Activated CD8-positive, alpha-beta memory T cell treated with anti-CD3 and anti-CD28 coated beads for 24 hours (primary cell): ENCODE measurements at regions not wholly inside any gene's neighbourhood (a gene's known extent, or its start where the extent isn't known, plus 50 kb on each side); places are given as distances from the start of the nearest gene placed in this dataset.

Experiments used
- DNase-seq: peaks from one replicate; pipeline ENCODE4 v3.0.0-alpha.2; 2020

DNA sequence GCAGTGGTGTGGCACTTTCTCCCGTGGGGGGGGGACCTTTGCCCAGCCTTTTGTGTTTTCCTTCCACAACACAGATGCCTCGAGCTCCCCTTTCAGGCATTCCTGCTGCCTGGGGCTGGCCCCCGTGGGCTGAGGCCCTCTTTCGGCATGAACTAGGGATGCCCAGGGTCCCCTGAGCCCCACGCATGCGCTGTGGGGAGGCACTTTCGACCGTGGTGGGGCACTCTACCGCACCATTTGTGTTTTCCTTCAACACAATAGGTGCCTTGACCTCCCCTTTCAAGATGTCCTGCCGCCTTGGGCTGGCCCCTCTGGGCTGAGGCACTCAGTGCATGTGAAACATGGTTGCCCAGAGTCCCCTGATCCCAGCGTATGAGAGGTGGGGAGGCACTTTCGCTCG, 363.7 kb downstream of the ALG10 start:
- DNase-seq = no peak

DNA sequence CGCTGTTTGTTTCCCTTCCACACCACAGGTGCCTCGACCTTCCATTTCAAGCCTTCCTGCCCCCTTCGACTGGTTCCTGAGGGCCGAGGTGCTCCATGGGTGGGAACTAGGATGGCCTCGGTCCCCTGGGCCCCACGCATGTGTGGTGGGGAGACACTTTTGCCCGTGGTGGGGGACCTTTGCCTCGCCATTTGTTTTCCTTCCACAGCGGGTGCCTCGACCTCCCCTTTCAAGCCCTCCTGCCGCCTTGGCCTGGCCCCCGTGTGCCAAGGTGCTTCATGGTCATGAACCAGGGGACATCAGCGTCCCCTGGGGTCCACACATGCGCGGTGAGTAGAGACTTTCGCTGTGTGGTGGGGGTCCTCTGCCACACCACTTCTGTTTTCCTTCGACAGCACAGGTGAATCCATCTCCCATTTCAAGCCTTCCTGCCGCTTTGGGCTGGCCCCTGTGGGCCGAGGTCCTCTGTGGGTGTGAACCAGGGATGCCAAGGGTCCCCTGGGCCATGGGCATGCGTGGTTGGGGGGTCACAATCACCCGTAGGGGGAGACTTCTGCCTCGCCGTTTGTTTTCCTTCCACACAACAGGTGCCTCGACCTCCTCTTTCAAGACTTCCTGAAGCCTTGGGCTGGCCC, 364.4 kb downstream of the ALG10 start:
- DNase-seq = no peak

DNA sequence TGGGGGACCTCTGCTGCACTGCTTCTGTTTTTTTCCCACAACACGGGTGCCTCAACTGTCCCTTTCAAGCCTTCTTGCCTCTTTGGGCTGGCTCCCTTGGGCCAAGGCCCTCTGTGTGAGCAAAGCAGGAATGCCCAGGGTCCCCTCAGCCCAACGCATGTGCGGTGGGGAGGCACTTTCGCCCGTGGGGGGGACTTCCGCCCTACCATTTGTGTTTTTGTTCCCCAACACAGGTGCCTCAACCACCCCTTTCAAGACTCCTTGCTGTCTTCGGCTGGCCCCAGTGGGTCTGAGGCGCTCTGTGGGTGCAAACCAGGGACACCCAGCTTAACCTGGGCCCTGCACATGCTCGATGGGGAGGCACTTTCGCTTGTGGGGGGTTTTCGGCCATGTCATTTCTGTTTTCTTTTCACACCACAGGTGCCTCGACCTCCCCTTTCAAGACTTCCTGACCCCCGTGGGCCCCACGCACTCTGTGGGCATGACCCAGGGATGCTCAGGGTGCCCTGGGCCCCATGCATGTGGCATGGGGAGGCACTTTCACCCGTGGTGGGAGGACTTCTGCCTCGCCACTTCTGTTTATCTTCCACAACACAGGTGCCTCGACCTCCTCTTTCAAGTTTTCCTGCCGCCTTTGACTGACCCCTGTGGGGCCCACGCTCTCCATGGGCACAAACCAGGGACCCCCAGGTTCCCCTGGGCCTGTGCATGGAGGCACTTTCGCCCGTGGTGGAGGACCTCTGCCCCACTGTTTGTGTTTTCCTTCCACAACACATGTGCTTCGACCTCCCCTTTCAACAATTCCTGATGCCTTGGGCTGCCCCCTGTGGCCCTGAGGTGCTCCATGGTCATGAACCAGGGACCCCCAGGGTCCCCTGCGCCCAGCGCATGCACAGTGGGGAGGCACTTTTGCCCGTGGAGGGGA, 365.7 kb downstream of the ALG10 start:
- DNase-seq = no peak

GRCh38 chr12:34388636-34389377, 366.5 kb downstream of the ALG10 start:
- no peak for DNase-seq

DNA sequence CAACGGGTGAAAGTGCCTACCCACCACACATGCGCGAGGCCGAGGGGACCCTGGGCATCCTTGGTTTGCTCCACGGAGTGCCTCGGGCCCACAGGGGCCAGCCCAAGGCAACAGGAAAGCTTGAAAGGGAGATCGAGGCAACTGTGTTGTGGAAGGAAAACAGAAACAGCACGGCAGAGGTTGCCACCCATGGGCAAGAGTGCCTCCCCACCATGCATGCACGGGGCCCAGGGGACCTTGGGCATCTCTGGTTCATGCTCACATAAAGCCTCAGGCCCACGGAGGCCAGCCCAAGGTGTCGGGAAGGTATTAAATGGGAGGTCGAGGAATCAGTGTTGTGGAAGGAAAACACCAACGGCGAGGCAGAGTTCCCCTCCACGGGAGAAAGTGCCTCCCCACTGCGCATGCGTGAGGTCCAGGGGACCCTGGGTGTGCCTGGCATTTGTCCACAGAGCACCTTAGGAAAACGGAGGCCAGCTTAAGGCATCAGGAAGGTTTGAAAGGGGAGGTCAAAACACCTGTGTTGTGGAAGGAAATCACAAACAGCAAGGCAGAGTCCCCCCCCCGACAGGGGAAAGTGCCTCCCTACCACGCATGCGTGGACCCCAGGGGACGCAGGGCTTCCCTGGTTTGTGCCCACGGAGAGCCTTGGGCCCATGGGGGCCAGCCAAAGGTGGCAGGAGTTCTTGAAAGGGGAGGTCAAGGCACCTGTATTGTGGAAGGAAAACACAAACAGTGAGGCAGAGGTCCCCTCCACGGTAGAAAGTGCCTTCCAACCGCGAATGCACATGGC, 367.3 kb downstream of the ALG10 start:
- DNase-seq = no peak

DNA sequence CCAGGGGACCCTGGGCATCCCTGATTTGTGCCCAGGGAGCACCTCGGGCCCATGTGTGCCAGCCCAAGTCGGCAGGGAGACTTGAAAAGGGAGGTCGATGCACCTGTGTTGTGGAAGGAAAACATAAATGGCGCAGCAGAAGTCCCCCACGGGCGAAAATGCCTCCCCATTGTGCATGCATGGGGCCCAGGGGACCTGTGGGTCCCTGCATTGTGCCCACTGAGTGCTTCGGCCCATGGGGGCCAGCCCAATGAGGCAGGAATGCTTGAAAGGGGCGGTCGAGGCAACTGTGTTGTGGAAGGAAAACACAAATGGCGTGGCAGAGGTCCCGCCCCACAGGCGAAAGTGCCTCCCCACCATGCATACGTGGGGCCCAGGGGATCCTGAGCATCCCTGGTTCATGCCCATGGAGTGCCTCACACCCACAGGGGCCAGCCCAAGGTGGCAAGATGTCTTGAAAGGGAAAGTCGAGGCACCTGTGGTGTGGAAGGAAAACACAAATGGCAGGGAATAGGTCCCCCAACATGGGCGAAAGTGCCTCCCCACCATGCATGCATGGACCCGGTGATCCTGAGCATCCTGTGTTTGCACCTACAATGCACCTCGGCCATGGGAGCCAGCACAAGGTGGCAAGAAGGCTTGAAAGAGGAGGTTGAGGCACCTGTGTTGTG, 368.0 kb downstream of the ALG10 start:
- no peak for DNase-seq

- no peak for DNase-seq
These were observed 368.8 kb downstream of the ALG10 start for GRCh38 chr12:34390846-34391700.

DNA sequence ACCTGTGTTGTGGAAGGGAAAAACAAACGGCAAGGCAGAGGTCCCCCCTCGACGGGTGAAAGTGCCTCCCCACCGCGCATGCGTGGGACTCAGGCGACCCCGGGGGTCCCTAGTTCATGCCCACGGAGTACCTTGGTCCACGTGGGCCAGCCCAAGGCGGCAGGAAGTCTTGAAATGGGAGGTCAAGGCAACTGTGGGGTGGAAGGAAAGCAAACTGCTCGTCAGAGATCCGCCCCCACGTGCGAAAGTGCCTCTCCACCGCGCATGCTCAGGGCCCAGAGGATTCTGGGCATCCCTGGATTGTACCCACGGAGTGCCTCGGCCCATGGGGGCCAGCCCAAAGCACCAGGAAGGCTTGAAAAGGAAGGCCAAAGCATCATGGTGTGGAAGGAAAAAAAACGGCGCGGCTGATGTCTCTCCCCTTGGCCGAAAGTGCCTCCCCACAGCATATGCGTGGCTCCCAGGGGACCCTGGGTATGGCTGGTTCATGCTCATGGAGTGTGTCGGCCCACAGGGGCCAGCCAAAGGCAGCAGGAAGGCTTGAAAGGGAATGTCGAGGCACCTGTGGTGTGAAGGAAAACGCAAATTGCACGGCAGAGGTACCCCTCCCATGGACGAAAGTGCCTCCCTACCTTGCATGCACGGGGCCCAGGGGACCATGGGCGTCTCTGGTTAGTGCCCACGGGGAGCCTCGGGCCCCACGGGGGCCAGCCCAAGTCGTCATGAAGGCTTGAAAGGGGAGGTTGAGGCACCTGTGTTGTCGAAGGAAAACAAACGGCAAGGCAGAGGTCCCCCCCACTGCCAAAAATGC, 369.7 kb downstream of the ALG10 start:
- peak; percentile 38 for DNase-seq

GRCh38 chr12:34392741-34393085, 370.4 kb downstream of the ALG10 start:
- no peak for DNase-seq

DNA sequence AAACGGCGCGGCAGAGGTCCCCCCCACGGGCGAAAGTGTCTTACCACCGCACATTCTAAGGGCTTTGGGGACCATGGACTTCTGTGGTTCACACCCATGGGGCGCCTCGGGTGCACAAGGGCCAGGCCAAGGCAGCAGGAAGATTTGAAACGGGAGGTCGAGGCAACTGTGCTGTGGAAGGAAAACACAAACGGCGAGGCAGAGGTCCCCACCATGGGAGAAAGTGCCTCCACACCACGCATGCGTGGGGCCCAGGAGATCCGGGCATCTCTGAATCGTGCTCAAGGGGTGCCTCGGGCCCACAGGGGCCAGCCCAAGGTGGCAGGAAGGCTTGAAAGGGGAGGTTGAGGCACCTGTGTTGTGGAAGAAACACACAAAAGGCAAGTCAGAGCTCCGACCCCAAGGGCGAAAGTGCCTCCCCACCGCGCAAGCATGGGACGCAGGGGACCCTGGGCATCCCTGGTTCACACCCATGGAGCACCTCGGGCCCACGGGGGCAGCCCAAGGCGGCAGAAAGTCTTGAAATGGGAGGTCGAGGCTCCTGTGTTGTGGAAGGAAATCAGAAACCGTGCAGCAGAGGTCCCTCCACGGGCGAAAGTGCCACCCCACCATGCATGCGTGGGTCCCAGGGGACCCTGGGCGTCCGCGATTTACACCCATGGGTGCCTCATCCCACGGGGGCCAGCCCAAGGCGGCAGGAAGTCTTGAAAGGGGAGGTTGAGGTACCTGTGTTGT, 371.0 kb downstream of the ALG10 start:
- DNase-seq = peak; percentile 42

DNA sequence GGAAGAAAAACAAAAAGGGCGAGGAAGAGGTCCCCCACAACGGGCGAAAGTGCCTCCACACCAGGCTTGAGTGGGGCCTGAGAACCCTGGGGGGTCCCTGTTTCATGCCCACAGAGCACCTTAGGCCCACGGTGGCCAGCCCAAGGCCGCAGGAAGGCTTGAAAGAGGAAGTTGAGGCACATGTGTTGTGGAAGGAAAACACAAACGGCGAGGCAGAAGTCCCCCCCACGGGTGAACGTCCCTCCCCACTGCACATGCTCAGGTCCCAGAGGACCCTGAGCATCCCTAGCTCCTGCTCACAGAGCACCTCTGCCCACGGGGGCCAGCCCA, 371.5 kb downstream of the ALG10 start:
- peak; percentile 13 for DNase-seq

- peak; percentile 51 for DNase-seq
These were observed 372.1 kb downstream of the ALG10 start for GRCh38 chr12:34394211-34395055.

DNA sequence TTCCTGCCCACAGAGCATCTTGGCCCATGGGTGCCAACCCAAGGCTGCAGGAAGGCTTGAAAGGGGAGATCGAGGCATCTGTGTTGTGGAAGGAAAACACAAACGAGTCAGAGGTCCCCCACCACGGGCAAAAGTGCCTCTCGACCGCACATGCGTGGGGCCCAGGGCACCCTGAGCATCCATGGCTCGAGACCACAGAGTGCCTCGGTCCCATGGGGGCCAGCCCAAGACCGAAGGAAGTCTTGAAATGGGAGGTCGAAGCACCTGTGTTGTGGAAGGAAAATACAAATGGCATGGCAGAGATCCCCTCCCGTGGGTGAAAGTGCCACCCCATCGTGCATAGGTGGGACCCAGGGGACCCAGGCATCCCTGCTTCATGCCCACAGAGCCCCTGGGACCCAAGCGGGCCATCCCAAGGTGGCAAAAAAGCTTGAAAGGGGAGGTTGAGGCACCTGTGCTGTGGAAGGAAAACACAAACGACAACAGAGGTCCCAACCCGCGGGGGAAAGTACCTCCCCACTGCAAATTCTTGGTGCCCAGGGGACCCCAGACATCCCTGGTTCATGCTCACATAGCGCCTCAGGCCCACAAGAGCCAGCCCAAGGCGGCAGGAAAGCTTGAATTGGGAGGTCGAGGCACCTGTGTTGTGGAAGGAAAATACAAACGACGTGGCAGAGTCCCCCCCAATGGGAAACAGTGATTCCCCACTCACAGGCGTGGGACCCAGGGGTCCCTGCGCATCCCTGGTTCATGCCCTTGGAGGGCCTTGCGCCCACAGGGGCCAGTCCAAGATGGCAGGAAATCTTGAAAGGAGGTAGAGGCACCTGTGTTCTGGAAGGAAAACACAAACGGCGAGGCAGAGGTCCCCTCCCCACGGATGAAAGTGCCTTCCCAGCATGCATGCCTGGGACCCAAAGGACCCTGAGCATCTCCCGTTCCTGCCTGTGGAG, 373.0 kb downstream of the ALG10 start:
- peak; percentile 35 for DNase-seq

DNA sequence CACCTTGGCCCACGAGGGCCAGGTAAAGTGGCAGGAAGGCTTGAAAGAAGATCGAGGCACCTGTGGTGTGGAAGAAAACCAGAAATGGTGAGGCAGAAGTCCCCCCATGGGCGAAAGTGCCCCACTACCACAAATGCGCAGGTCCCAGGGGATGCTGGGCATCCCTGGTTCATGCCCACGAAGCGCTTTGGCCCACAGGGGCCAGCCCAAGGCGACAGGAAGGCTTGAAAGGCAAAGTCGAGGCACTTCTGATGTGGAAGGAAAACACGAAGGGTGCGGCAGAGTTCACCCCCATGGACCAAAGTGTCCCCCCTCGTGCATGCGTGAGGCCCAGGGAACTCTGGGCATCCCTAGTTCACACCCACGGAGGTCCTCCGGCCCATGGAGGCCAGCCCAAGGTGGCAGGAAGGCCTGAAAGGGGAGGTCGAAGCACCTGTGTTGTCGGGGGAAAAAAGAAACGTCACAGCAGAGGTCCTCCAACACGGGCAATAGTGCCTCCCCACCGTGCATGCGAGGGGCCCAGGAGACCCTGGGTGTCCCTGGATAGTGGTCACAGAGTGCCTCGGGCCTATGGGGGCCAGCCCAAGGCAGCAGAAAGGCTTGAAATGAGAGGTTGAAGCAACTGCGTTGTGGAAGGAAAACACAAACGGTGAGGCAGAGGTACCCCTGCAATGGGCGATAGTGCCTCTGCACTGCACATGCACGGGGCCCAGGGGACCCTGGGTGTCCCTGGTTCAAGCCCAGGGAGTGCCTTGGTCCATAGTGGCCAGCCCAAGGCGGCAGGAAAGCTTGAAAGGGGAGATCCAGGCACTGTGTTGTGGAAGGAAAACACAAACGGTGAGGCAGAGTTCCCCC, 373.9 kb downstream of the ALG10 start:
- DNase-seq = peak; percentile 37

- DNase-seq = peak; percentile 38
These were observed 374.7 kb downstream of the ALG10 start for GRCh38 chr12:34396861-34397590.
